ENCODE measurements at regions not wholly inside any gene's neighbourhood (a gene's known extent, or its start where the extent isn't known, plus 50 kb on each side); places are given as distances from the start of the nearest gene placed in this dataset.

DNA sequence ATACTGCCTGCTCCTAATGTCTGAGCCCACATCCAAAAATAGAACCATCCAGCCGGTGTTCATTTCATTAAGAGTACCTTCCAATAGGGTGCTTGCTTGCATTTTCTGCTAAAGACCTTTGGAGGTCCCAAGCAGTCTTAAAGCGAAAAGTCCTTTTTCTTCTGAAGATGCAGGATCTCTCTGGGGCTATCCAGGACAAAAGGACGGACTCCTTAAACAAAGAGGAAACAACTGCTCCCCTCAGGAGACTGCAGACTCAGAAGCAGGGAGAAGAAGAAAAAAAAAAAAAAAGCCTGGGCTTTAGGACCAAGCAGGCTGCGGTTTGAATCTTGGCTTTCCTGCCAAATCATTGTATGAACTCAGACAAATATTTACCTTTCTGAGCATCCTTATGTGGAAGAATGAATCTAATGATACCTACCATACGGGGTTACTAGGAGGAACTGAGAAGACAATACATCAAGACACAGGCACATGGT, 204.0 kb downstream of the PLPP3 start:
- peaks cover 26% of the 10 kb centered on the region for H3K4me1 ChIP-seq (replicated peaks)
- no peak overlapping the region for H3K4me3 ChIP-seq
- peak in 1 of 2 experiments; percentile 42 for DNase-seq (ENCODE audit: low read depth in 1 of 2, low spot score in 2 of 2)
- H3K9me3 ChIP-seq (replicated peaks): no peaks in the 10 kb centered on the region
- H3K27me3 ChIP-seq (replicated peaks): no peaks in the 10 kb centered on the region
- H3K36me3 ChIP-seq: no peaks in the 10 kb centered on the region
- no peak overlapping the region for H3K27ac ChIP-seq

DNA sequence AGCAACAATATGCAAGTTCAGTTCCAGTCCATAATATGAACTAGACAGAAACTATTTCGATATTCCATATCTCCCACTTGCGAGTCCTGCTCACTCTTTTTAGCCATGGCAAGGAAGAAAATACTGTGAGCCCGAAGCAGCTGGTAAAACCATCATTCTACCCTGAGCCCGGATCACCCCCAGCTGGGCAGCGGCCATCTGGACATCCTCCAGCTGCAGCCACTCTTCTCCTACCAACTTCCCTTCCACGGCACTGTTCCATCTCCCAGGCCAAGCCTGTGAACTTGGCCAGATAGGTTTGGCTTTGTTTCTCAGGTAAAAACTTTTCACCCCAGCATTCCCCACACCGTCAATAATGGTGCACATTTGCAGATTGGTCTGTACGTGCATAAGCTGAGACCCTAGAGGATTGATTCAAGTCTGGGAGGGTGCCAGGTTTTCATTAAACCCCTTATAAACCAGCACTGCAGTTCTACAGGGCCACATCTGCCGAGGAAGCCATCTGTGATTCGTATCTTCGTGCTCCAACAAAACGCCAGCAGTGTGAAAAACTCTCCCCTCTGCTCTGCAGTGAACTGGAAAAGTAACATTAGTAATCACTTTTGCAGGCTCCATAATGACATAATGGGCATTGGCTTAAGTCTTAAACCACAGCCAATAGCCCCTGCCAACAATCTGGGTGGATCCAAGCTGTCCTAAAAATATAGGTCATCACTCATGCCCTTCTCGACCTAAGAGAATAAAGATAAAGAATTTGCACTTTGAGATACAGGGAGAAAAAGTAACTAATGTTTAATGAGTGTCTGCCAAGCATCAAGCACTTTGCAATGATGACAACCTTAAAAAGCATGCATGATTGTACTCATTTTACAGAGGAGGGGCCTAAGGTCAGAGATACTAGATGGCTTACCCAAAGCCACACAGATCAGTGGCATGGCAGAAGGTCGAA, 205.1 kb downstream of the PLPP3 start:
- Histone ChIP-seq H3K27me3 (replicated peaks) (no peaks in the 10 kb centered on the region), H3K27ac (no peak overlapping the region), H3K36me3 (no peaks in the 10 kb centered on the region), H3K4me3 (no peak overlapping the region), H3K4me1 (replicated peaks) (peaks cover 26% of the 10 kb centered on the region), H3K9me3 (replicated peaks) (no peaks in the 10 kb centered on the region)
- DNase-seq (ENCODE audit: low read depth in 1 of 2, low spot score in 2 of 2): no peak

DNA sequence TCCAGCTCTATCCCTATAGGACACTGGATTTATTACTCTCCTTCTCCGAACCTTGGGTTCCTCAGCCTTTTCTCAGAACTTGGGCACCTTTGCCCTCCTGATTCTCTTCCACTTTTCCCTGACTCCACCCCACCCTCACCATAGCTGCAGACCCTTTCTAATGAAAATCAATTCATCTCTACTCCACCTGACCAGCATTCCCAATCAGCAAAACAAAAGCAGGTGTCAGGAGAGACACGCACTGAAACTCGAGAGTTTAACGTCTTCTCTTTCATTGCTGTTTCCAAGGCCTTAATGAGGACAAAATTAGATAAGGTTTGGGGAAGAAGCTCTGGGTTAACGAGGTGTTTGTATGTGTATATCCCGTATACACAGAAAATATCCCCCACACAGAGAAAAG, 208.8 kb downstream of the PLPP3 start:
- no peak overlapping the region for H3K27ac ChIP-seq
- no peak for DNase-seq (ENCODE audit: low read depth in 1 of 2, low spot score in 2 of 2)

DNA sequence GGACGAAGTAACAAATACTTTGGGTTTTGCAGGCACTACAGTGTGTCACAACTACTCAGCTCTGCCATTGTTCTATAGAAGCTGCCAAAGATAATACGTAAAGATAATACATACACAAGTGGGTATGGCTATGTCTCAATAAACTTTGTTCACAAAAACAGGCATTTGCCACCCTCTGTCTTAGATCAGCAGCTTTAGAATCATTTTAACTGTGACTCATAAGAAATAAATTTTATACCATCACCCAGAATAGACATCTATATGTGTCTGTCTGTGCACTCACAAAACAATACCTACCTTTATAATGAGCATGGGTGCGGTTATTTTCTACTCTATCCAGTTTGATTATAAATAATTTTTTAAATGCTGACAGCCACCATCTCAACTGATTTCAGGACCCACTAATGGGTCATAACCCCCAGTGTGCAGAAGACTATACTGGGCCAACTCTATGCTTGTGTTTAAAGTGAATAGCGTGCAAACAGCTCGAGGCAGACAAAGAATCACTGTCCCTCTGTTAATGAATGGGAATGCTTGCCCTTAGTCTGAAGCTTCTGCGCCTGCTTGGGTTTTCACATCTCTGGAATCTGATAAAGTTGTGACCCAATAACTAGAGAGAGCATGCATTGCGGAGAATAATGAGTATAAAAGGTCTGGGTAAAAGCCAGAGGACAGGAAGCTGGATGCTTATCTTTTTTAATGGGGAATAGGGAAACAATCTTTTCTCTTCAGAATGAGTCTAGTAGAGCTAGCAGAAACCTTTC, 216.2 kb downstream of the PLPP3 start:
- Histone ChIP-seq H3K27me3 (replicated peaks) (no peaks in the 10 kb centered on the region), H3K4me3 (no peak overlapping the region), H3K4me1 (replicated peaks) (peaks cover 21% of the 10 kb centered on the region), H3K27ac (no peak overlapping the region; the same call in 1 of the 2 replicates), H3K9me3 (replicated peaks) (no peaks in the 10 kb centered on the region), H3K36me3 (no peaks in the 10 kb centered on the region)
- DNase-seq (ENCODE audit: low read depth in 1 of 2, low spot score in 2 of 2): peak in 1 of 2 experiments; percentile 39

More for the DNA sequence above, 208.8 kb downstream of the PLPP3 start:
- H3K4me3 ChIP-seq: no peak overlapping the region
- no peaks in the 10 kb centered on the region for H3K27me3 ChIP-seq (replicated peaks)
- no peaks in the 10 kb centered on the region for H3K36me3 ChIP-seq
- H3K4me1 ChIP-seq (replicated peaks): peaks cover 14% of the 10 kb centered on the region
- H3K9me3 ChIP-seq (replicated peaks): no peaks in the 10 kb centered on the region

DNA sequence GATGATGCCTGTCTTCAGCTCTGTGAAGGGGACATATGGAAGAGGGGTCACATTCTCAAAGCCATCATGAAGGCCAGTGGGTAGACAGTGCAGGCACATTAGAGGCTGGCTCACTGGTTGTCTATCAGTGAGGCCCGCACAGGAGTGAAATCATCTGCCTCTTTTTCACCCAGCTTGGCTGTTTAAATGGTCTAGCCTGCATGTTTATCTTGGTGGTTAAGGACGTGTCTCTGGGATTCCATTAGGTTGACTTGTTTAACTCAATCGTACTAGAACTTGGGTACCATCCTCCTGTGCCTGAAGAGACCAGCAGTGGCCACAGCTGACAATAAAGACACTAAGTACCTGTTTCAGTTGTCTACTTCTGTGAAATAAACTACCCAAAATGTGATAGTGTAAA, 219.3 kb downstream of the PLPP3 start:
- no peaks in the 10 kb centered on the region for H3K9me3 ChIP-seq (replicated peaks)
- H3K36me3 ChIP-seq: no peaks in the 10 kb centered on the region
- peak in 1 of 2 experiments; percentile 20 for DNase-seq (ENCODE audit: low read depth in 1 of 2, low spot score in 2 of 2)
- no peak overlapping the region for H3K4me3 ChIP-seq
- H3K27ac ChIP-seq: no peak overlapping the region
- H3K4me1 ChIP-seq (replicated peaks): peaks cover 21% of the 10 kb centered on the region
- H3K27me3 ChIP-seq (replicated peaks): no peaks in the 10 kb centered on the region

DNA sequence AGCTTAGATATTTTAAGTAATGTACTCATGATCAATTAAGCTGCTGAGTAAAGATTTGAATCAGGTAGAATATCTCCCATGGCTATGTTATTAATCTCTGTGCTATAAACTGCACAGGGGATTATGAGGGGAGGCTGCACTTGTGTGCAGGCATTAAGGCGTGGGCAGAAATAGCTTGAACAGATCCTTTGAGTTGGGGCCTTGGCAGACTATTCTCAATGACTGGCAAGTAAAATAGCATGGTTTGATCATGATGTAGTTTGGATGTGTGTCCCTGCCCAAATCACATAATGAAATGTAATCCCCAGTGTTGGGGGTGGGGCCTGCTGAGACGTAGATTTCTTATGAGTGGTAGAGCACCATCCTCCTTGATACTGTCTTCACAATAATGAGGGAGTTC, 220.3 kb downstream of the PLPP3 start:
- DNase-seq (ENCODE audit: low read depth in 1 of 2, low spot score in 2 of 2): no peak
- Histone ChIP-seq H3K36me3 (no peaks in the 10 kb centered on the region), H3K4me3 (no peak overlapping the region), H3K4me1 (replicated peaks) (peaks cover 21% of the 10 kb centered on the region), H3K9me3 (replicated peaks) (no peaks in the 10 kb centered on the region), H3K27me3 (replicated peaks) (no peaks in the 10 kb centered on the region), H3K27ac (no peak overlapping the region)

DNA sequence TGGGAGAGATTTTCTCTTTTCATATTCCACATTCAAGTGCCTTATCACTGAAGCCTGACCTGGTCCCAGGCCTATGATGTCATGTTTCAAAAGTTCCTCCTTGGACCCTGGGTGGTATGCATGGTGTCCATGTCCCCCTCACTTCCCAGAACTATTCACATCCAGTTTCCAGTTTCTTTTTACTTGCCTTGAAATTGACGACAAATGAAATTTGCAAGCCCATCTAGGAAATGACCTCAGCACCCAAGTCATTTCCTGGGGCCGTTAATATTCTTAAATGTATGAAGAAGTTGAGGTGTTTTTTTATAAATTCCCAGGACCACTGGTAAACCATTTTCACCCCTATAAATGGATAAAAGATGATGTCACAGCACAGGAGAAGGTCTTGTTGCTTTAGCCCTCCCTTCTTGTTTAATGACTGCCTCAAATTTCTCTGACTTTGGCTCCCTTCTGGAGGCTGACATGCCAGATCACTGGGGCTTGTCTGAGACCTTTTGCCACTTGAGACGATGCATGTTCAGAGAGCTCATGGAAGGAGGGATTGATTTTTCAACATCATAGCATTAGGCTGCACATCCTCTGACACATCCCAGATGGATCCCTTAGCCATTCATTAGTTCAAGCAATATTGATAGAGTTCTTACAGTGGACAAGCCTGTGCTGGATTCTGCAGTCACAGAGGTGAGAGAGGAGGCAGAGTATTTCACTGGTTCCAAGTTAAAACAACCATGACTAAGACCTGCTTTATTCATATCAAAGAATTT, 221.3 kb downstream of the PLPP3 start:
- H3K4me3 ChIP-seq: no peak overlapping the region
- no peak overlapping the region for H3K27ac ChIP-seq
- H3K36me3 ChIP-seq: no peaks in the 10 kb centered on the region
- H3K4me1 ChIP-seq (replicated peaks): peaks cover 15% of the 10 kb centered on the region
- DNase-seq (ENCODE audit: low read depth in 1 of 2, low spot score in 2 of 2): no peak
- no peaks in the 10 kb centered on the region for H3K9me3 ChIP-seq (replicated peaks)
- no peaks in the 10 kb centered on the region for H3K27me3 ChIP-seq (replicated peaks)

DNA sequence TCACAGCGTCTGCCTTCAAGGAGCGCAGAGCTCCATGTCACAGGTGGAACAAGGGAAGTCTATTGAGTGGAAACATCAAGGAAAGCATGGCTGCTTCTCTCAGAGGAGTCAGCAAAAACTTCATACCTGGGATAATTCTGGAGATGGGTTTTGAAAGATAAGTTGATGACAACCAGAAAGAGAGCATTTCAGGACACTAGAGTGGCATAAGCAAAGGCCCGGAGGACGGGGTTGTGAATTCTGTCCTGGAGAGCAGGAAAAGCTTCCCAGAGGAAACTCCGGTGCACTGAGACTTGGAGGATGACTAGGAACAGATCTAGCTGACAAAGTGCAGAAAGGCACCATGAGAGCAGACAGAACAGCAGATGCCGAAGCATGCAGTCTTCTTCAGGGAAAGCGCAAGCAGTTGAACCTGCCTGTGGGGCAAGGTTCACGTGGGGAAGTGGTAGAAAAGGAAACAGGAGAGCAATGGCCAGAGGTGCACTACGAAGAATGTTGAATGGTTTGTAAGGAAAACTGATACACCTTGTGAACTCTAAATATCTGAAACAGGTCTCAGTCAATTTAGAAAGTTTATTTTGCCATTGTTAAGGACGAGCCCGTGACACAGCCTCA, 222.9 kb downstream of the PLPP3 start:
- H3K27me3 ChIP-seq (replicated peaks): no peaks in the 10 kb centered on the region
- DNase-seq (ENCODE audit: low read depth in 1 of 2, low spot score in 2 of 2): no peak
- peaks cover 8% of the 10 kb centered on the region; the same call in 1 of the 2 replicates for H3K4me1 ChIP-seq (replicated peaks)
- H3K36me3 ChIP-seq: no peaks in the 10 kb centered on the region
- no peak overlapping the region for H3K4me3 ChIP-seq
- no peaks in the 10 kb centered on the region for H3K9me3 ChIP-seq (replicated peaks)
- no peak overlapping the region for H3K27ac ChIP-seq

DNA sequence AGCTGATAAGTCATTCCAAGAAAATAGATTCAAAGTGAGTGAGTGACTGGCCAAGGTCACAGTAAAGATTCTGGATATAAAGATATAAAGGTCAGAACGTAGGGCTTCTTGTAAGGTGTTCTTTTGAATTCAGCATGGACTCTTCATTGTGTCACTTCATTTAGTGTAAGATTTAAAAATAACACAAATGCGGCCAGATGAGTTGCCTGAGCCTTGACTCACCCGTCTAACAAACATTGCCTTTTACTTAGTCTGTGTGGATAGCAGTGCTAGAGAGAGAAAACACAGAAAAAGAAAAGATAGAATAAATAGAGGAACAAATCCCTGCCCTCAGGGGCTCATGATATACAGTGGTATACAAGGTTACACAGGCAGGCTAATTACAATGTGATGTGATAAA, 223.4 kb downstream of the PLPP3 start:
- no peak for DNase-seq (ENCODE audit: low read depth in 1 of 2, low spot score in 2 of 2)
- H3K4me1 ChIP-seq (replicated peaks): peaks cover 8% of the 10 kb centered on the region; the same call in 1 of the 2 replicates
- H3K27me3 ChIP-seq (replicated peaks): no peaks in the 10 kb centered on the region
- H3K27ac ChIP-seq: no peak overlapping the region
- no peaks in the 10 kb centered on the region for H3K9me3 ChIP-seq (replicated peaks)
- no peak overlapping the region for H3K4me3 ChIP-seq
- H3K36me3 ChIP-seq: no peaks in the 10 kb centered on the region

DNA sequence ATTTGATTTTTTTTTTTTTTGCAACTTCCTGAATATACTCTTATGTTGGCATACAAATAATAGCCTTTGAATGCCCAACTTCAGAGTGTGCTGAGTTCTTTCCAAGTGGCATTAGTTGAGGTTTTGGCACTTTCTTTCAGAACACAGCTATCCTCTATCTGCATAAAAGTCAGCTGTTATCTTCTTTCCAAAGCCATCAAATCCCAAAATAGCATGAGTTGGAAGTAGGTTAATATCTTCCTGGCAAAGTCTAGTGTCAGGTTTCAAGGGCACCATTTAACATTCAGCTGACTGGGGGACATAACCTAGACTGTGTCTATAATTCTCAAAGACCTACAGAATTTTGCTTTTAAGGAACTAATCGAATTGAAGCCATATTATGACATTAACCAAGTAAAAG, 223.9 kb downstream of the PLPP3 start:
- DNase-seq (ENCODE audit: low read depth in 1 of 2, low spot score in 2 of 2): no peak
- H3K27ac ChIP-seq: no peak overlapping the region

DNA sequence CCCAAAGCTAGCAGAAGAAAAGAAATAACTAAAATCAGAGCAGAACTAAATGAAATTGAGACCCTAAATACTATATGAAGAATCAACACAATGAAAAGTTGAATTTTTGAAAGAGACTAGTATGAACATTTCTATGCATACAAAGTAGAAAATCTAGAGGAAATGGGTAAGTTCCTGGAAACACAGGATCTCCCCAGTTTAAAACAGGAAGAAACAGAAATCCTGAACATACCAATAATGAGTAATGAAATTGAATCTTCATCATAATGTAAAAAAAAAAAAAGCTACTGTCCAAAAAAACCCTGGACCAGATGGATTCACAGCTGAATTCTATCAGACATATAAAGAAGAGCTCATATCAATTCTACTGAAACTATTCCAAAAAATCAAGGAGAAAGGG, 233.5 kb downstream of the PLPP3 start:
- no peaks in the 10 kb centered on the region for H3K9me3 ChIP-seq (replicated peaks)
- DNase-seq (ENCODE audit: low read depth in 1 of 2, low spot score in 2 of 2): no peak
- no peaks in the 10 kb centered on the region for H3K36me3 ChIP-seq
- H3K4me3 ChIP-seq: no peak overlapping the region
- no peaks in the 10 kb centered on the region for H3K27me3 ChIP-seq (replicated peaks)
- no peak overlapping the region for H3K27ac ChIP-seq
- no peaks in the 10 kb centered on the region for H3K4me1 ChIP-seq (replicated peaks)

More for the DNA sequence above, 223.9 kb downstream of the PLPP3 start:
- no peaks in the 10 kb centered on the region for H3K9me3 ChIP-seq (replicated peaks)
- H3K27me3 ChIP-seq (replicated peaks): no peaks in the 10 kb centered on the region
- no peak overlapping the region for H3K4me3 ChIP-seq
- H3K36me3 ChIP-seq: no peaks in the 10 kb centered on the region
- H3K4me1 ChIP-seq (replicated peaks): peaks cover 7% of the 10 kb centered on the region; the same call in 1 of the 2 replicates

DNA sequence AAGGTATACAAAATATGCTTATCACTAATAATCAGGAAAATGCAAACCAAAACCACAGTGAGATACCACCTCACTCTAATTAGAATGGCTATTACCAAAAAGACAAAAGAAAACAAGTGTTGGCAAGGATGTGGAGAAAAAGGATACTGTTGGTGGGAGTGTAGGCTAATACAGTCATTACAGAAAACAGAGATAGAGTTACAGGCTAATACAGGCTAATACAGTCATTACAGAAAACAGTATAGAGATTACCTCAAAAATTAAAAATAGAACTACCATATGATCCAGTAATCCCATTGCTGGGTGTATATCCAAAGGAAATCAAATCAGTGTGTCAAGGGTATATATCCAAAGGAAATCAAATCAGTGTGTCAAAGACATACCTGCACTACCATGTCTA, 238.4 kb downstream of the PLPP3 start:
- DNase-seq (ENCODE audit: low read depth in 1 of 2, low spot score in 2 of 2): no peak
- H3K9me3 ChIP-seq (replicated peaks): no peaks in the 10 kb centered on the region
- no peaks in the 10 kb centered on the region for H3K27me3 ChIP-seq (replicated peaks)
- no peak overlapping the region for H3K27ac ChIP-seq
- no peaks in the 10 kb centered on the region for H3K36me3 ChIP-seq
- H3K4me1 ChIP-seq (replicated peaks): peaks cover 6% of the 10 kb centered on the region; the same call in 1 of the 2 replicates
- no peak overlapping the region for H3K4me3 ChIP-seq

All from SJSA1 (cell line).